Thoracic aorta (tissue), 2 donors: ENCODE measurements at regions not wholly inside any gene's neighbourhood (a gene's known extent, or its start where the extent isn't known, plus 50 kb on each side); places are given as distances from the start of the nearest gene placed in this dataset.

Experiments used
- ATAC-seq: fragments of 150-250 bp; one replicate; pipeline ENCODE4 v1.8.0; 2017; ENCODE audit warnings: low read depth; ENCODE audit not compliant: insufficient number of reproducible peaks, low FRiP score
- DNase-seq: peaks from one replicate; pipeline ENCODE4 v3.0.0-alpha.2; 2020; ENCODE audit warnings: low spot score
- H3K27ac ChIP-seq, 2 donors: fragments of 200-600 bp; sonication (generic); 1 replicate in 1 of 2; 2 replicates in 1 of 2; pipeline ENCODE4 v1.5.1; 2016; ENCODE audit warnings: mild to moderate bottlenecking in 2 of 2, moderate library complexity in 2 of 2
- H3K27me3 ChIP-seq: fragments of 200-600 bp; sonication (generic); replicated peaks from 2 replicates; pipeline ENCODE4 v1.6.0; 2016; ENCODE audit warnings: mild to moderate bottlenecking; ENCODE audit not compliant: insufficient read depth
- H3K36me3 ChIP-seq: fragments of 200-600 bp; sonication (generic); one replicate; pipeline ENCODE4 v1.5.1; 2016
- H3K4me1 ChIP-seq, 2 donors: fragments of 200-600 bp; sonication (generic); 1 replicate in 1 of 2; 2 replicates in 1 of 2; pipeline versions ENCODE4 v1.5.1 to v1.6.0; 2016; ENCODE audit warnings: low read depth in 2 of 2, mild to moderate bottlenecking in 1 of 2; ENCODE audit not compliant: control insufficient read depth in 1 of 2
- H3K4me3 ChIP-seq: fragments of 200-600 bp; sonication (generic); 2 replicates; pipeline ENCODE4 v1.5.1; 2016; ENCODE audit warnings: mild to moderate bottlenecking
- H3K9me3 ChIP-seq: fragments of 200-600 bp; sonication (generic); 2 replicates; pipeline ENCODE4 v1.5.1; 2016
- CTCF ChIP-seq: fragments of 200-600 bp; sonication (generic); IDR thresholded peaks from one replicate; pipeline ENCODE4 v1.5.1; 2019; ENCODE audit warnings: antibody characterized with exemption

- ATAC-seq, result no peak
- Histone ChIP-seq H3K36me3 (no peaks in the 10 kb centered on the region), H3K9me3 (no peaks in the 10 kb centered on the region), H3K27me3 (no peaks in the 10 kb centered on the region), H3K27ac (no peak overlapping the region), H3K4me3 (no peak overlapping the region), H3K4me1 (peaks cover 0 to 4% of the 10 kb centered on the region in 2 donors)
- TF ChIP-seq CTCF, result no peak
- DNase-seq, result no peak
Measured at GRCh38 chr13:76764429-76764828, 121.8 kb downstream of the KCTD12 start.

GRCh38 chr13:76762721-76763120, 123.5 kb downstream of the KCTD12 start:
- no peaks in the 10 kb centered on the region for H3K27me3 ChIP-seq
- no peaks in the 10 kb centered on the region for H3K9me3 ChIP-seq
- DNase-seq (no peak), ATAC-seq (no peak)
- no peak for TF ChIP-seq CTCF
- no peak overlapping the region for H3K4me3 ChIP-seq
- no peak overlapping the region for H3K27ac ChIP-seq
- peaks cover 0 to 4% of the 10 kb centered on the region in 2 donors for H3K4me1 ChIP-seq
- H3K36me3 ChIP-seq, result no peaks in the 10 kb centered on the region

GRCh38 chr13:76759877-76760276, 126.3 kb downstream of the KCTD12 start:
- peaks cover 0 to 3% of the 10 kb centered on the region in 2 donors for H3K4me1 ChIP-seq
- ATAC-seq, result no peak

GRCh38 chr13:76758738-76759137, 127.5 kb downstream of the KCTD12 start:
- Histone ChIP-seq H3K9me3 (no peaks in the 10 kb centered on the region), H3K36me3 (no peaks in the 10 kb centered on the region), H3K27me3 (no peaks in the 10 kb centered on the region), H3K4me1 (no peaks in the 10 kb centered on the region), H3K27ac (no peak overlapping the region), H3K4me3 (no peak overlapping the region)
- TF ChIP-seq CTCF, result no peak
- DNase-seq (no peak), ATAC-seq (no peak)

More at GRCh38 chr13:76759877-76760276, 126.3 kb downstream of the KCTD12 start:
- no peak for TF ChIP-seq CTCF
- Histone ChIP-seq H3K4me3 (no peak overlapping the region), H3K27ac (no peak overlapping the region), H3K9me3 (no peaks in the 10 kb centered on the region), H3K27me3 (no peaks in the 10 kb centered on the region), H3K36me3 (no peaks in the 10 kb centered on the region)
- no peak for DNase-seq

- no peak for DNase-seq
- Histone ChIP-seq H3K4me1 (no peaks in the 10 kb centered on the region), H3K27ac (no peak overlapping the region), H3K36me3 (no peaks in the 10 kb centered on the region), H3K4me3 (no peak overlapping the region), H3K27me3 (no peaks in the 10 kb centered on the region), H3K9me3 (no peaks in the 10 kb centered on the region)
- TF ChIP-seq CTCF, result no peak
- no peak for ATAC-seq
Measured at GRCh38 chr13:76758257-76758656, 127.9 kb downstream of the KCTD12 start.
